K562 (cell line): ENCODE measurements at regions not wholly inside any gene's neighbourhood (a gene's known extent, or its start where the extent isn't known, plus 50 kb on each side); places are given as distances from the start of the nearest gene placed in this dataset.

ENCODE experiments used
- ATAC-seq: fragments of 200-7000 bp; cut with Tn5 transposase; 3 replicates; pipeline ENCODE4 v1.9.1; 2020; ENCODE audit warnings: moderate library complexity
- BruUV-seq: library from RNA; stranded (reverse); fragments of 400-500 nt; replicated peaks from 2 replicates; lab custom pipeline; 2021; lab: Mats Ljungman, UMichigan
- CTCF ChIA-PET: fragments of 300-600 bp; formaldehyde crosslinking; extraction: SDS; loops from one replicate; lab custom pipeline; 2021; ENCODE audit warnings: low intra/inter-chr PET ratio; lab: Yijun Ruan, JAX
- POLR2A ChIA-PET: fragments of 300-600, 350-650 bp; sonication (Branson Sonifier 250); formaldehyde crosslinking; extraction: SDS; loops from one replicate; lab custom pipeline; 2021; ENCODE audit warnings: antibody characterized with exemption, inconsistent platforms; lab: Yijun Ruan, JAX
- DNase-seq, 4 experiments: peaks; one replicate each; pipeline versions ENCODE4 v3.0.0 to v3.0.0-alpha.2; 2011 to 2018; ENCODE audit warnings: low spot score in 3 of 4, mixed read lengths in 3 of 4; ENCODE audit errors: extremely low read depth in 1 of 4
- FAIRE-seq: peaks from 2 replicates; lab custom pipeline; 2011; peaks lifted over from hg19 to GRCh38; lab: Jason Lieb, UNC
- H2AFZ ChIP-seq: 2 replicates; pipeline ENCODE4 v1.6.0; 2011; ENCODE audit warnings: low read depth, low read length, control low read depth, inconsistent platforms
- H3K27ac ChIP-seq: fragments of 200-600 bp; 3 replicates; pipeline ENCODE4 v1.8.0; 2011; ENCODE audit warnings: low read depth, mild to moderate bottlenecking, control low read depth, inconsistent platforms, low read length, moderate library complexity, mixed read lengths; ENCODE audit errors: extremely low read depth
- H3K27me3 ChIP-seq, 2 experiments: fragments of 300-600 bp in 1 of 2; 2 replicates in 1 of 2; 3 replicates in 1 of 2; pipeline versions ENCODE4 v1.6.0 to v1.8.0; 2011; ENCODE audit warnings: inconsistent platforms in 2 of 2, low read length in 2 of 2, mild to moderate bottlenecking in 1 of 2, mixed read lengths in 1 of 2, moderate library complexity in 1 of 2; ENCODE audit not compliant: control insufficient read depth in 2 of 2, insufficient read depth in 2 of 2
- H3K36me3 ChIP-seq: fragments of 300-600 bp; 3 replicates; pipeline ENCODE4 v1.8.0; 2011; ENCODE audit warnings: mild to moderate bottlenecking, low read length, inconsistent platforms; ENCODE audit not compliant: control insufficient read depth, insufficient read depth
- H3K4me1 ChIP-seq, 2 experiments: fragments of 200-600 bp in 1 of 2; replicated peaks in 1 of 2; 2 replicates in 1 of 2; 3 replicates in 1 of 2; pipeline versions ENCODE4 v1.5.1 to v1.8.0; 2011; ENCODE audit warnings: inconsistent platforms in 2 of 2, low read length in 2 of 2, mild to moderate bottlenecking in 1 of 2, mixed read lengths in 1 of 2, moderate library complexity in 1 of 2; ENCODE audit not compliant: control insufficient read depth in 2 of 2, insufficient read depth in 2 of 2
- H3K4me2 ChIP-seq: 2 replicates; pipeline ENCODE4 v1.6.1; 2011; ENCODE audit warnings: low read length, control low read depth, inconsistent platforms, mixed read lengths; ENCODE audit not compliant: insufficient read depth
- H3K4me3 ChIP-seq: fragments of 200-600 bp; sonication (generic), shearing (Covaris generic); 2 replicates; pipeline ENCODE4 v1.5.1; 2016; ENCODE audit warnings: control low read depth, inconsistent platforms
- H3K79me2 ChIP-seq: fragments of 200-600 bp; 3 replicates; pipeline ENCODE4 v1.8.0; 2011; ENCODE audit warnings: low read length, inconsistent platforms; ENCODE audit not compliant: control insufficient read depth, insufficient read depth
- H3K9ac ChIP-seq, 2 experiments: 2 replicates each; pipeline versions ENCODE4 v1.6.0 to v1.6.1; 2011; ENCODE audit warnings: low read depth in 2 of 2, low read length in 2 of 2, control low read depth in 1 of 2, inconsistent platforms in 1 of 2, mild to moderate bottlenecking in 1 of 2, mixed read lengths in 1 of 2; ENCODE audit not compliant: insufficient read depth in 1 of 2
- H3K9me1 ChIP-seq: one replicate; pipeline ENCODE4 v1.6.0; 2011; ENCODE audit warnings: inconsistent platforms, mild to moderate bottlenecking, low read length, moderate library complexity; ENCODE audit not compliant: control insufficient read depth, insufficient read depth
- H3K9me3 ChIP-seq: replicated peaks from 2 replicates; pipeline ENCODE4 v1.5.1; 2011; ENCODE audit warnings: low read depth, low read length, inconsistent platforms; ENCODE audit not compliant: control insufficient read depth, insufficient read depth
- H4K20me1 ChIP-seq: replicated peaks from 2 replicates; pipeline ENCODE4 v1.6.1; 2011; ENCODE audit warnings: low read length, inconsistent platforms, mixed read lengths; ENCODE audit not compliant: control insufficient read depth, insufficient read depth
- BRCA1 ChIP-seq, 2 experiments: fragments of 450-650 bp in 1 of 2; sonication (generic) in 1 of 2; formaldehyde crosslinking in 1 of 2; IDR thresholded peaks; 2 replicates each; pipeline versions ENCODE4 v1.5.0 to v1.6.1; 2017 to 2020; ENCODE audit warnings: mild to moderate bottlenecking in 1 of 2, missing genetic modification reagents in 1 of 2
- BRF2 ChIP-seq: IDR thresholded peaks from 3 replicates; pipeline ENCODE4 v1.6.1; 2011; ENCODE audit warnings: borderline replicate concordance, mild to moderate bottlenecking; ENCODE audit not compliant: insufficient read length, insufficient read depth
- LCOR ChIP-seq: sonication (generic); formaldehyde crosslinking; IDR thresholded peaks from 2 replicates; pipeline ENCODE4 v1.8.0; 2022; ENCODE audit warnings: mild to moderate bottlenecking, missing genetic modification reagents
- MTA1 ChIP-seq: fragments of 450-650 bp; IDR thresholded peaks from 2 replicates; pipeline ENCODE4 v1.6.1; 2017; ENCODE audit warnings: borderline replicate concordance
- MTF1 ChIP-seq: fragments of 250-450 bp; sonication (Bioruptor Pico); IDR thresholded peaks from 2 replicates; pipeline ENCODE4 v1.9.0; 2021; ENCODE audit warnings: moderate library complexity, mild to moderate bottlenecking, inconsistent platforms, borderline replicate concordance
- SP1 ChIP-seq: sonication (generic); formaldehyde crosslinking; IDR thresholded peaks from 2 replicates; pipeline ENCODE4 v1.8.1; 2022; ENCODE audit warnings: mild to moderate bottlenecking, missing genetic modification reagents
- U2AF1 ChIP-seq: fragments of 200-400 bp; formaldehyde crosslinking; optimal IDR thresholded peaks from 2 replicates; pipeline ENCODE3; 2017; ENCODE audit warnings: mild to moderate bottlenecking, low read depth, low read length, moderate library complexity
- ZNF41 ChIP-seq: fragments of 250-450 bp; sonication (Bioruptor Pico); conservative IDR thresholded peaks from 2 replicates; pipeline ENCODE4 v1.4.0; 2020; ENCODE audit warnings: mild to moderate bottlenecking
- WGBS: fragments of 100-300 bp; shearing (Covaris generic); methylation state at CpG from one replicate; pipeline ENCODE4 v1.1.6; 2016; ENCODE audit warnings: low coverage, mixed read lengths; ENCODE audit not compliant: insufficient coverage; ENCODE audit errors: missing lambda C conversion rate; 5-methylcytosine and 5-hydroxymethylcytosine counted together
- in situ Hi-C: fragments of 300-500 bp; cut with MboI; formaldehyde crosslinking; loops from 4 replicates; pipeline ENCODE4 v1.15.0; 2018; ENCODE audit warnings: inconsistent platforms, mixed read lengths
- intact Hi-C: fragments of 100-400 bp; cut with micrococcal nuclease; formaldehyde crosslinking; loops from 2 replicates; pipeline ENCODE4 v1.14.2; 2022
- TF ChIP-seq, protein P1 (sequence below): fragments of 250-450 bp; sonication (Bioruptor Pico); IDR thresholded peaks from 2 replicates; pipeline ENCODE4 v1.4.0; 2020
- TF ChIP-seq, protein P2 (sequence below): sonication (generic); formaldehyde crosslinking; IDR thresholded peaks from 2 replicates; pipeline ENCODE4 v1.8.1; 2023; ENCODE audit warnings: missing genetic modification reagents, mild to moderate bottlenecking, borderline replicate concordance

- ChIA-PET POLR2A (interaction anchor here (1.2 kb wide), 1 partner anchor 41 kb away, joined by 4 read pairs; no protein-coding TSS in a partner anchor), CTCF (no interaction called here)
- Histone ChIP-seq H3K27me3 (peaks cover 15 to 47% of the 10 kb centered on the region in 2 experiments), H3K9me3 (no peaks in the 10 kb centered on the region), H2AFZ (no peak overlapping the region), H3K27ac (no peak overlapping the region), H4K20me1 (no peaks in the 10 kb centered on the region), H3K79me2 (no peaks in the 10 kb centered on the region), H3K4me3 (no peak overlapping the region), H3K36me3 (no peaks in the 10 kb centered on the region), H3K9ac (no peak overlapping the region), H3K4me1 (peaks cover 0 to 10% of the 10 kb centered on the region in 2 experiments; a peak in 3 of 5 replicates), H3K4me2 (no peak overlapping the region), H3K9me1 (no peaks in the 10 kb centered on the region)
- no TSS peak for BruUV-seq
- in situ Hi-C loops (no loop called here), intact Hi-C loops (no loop called here)
- TF ChIP-seq MTA1: no peak
- TF ChIP-seq BRCA1 (IDR thresholded peaks at IDR 0.05): no peak
- no peak for TF ChIP-seq BRCA1 (CRISPR knock-in tag; IDR thresholded peaks at IDR 0.05)
- TF ChIP-seq, protein P1, sequence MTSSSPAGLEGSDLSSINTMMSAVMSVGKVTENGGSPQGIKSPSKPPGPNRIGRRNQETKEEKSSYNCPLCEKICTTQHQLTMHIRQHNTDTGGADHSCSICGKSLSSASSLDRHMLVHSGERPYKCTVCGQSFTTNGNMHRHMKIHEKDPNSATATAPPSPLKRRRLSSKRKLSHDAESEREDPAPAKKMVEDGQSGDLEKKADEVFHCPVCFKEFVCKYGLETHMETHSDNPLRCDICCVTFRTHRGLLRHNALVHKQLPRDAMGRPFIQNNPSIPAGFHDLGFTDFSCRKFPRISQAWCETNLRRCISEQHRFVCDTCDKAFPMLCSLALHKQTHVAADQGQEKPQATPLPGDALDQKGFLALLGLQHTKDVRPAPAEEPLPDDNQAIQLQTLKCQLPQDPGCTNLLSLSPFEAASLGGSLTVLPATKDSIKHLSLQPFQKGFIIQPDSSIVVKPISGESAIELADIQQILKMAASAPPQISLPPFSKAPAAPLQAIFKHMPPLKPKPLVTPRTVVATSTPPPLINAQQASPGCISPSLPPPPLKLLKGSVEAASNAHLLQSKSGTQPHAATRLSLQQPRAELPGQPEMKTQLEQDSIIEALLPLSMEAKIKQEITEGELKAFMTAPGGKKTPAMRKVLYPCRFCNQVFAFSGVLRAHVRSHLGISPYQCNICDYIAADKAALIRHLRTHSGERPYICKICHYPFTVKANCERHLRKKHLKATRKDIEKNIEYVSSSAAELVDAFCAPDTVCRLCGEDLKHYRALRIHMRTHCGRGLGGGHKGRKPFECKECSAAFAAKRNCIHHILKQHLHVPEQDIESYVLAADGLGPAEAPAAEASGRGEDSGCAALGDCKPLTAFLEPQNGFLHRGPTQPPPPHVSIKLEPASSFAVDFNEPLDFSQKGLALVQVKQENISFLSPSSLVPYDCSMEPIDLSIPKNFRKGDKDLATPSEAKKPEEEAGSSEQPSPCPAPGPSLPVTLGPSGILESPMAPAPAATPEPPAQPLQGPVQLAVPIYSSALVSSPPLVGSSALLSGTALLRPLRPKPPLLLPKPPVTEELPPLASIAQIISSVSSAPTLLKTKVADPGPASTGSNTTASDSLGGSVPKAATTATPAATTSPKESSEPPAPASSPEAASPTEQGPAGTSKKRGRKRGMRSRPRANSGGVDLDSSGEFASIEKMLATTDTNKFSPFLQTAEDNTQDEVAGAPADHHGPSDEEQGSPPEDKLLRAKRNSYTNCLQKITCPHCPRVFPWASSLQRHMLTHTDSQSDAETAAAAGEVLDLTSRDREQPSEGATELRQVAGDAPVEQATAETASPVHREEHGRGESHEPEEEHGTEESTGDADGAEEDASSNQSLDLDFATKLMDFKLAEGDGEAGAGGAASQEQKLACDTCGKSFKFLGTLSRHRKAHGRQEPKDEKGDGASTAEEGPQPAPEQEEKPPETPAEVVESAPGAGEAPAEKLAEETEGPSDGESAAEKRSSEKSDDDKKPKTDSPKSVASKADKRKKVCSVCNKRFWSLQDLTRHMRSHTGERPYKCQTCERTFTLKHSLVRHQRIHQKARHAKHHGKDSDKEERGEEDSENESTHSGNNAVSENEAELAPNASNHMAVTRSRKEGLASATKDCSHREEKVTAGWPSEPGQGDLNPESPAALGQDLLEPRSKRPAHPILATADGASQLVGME (CRISPR knock-in tag): no peak
- no peak for TF ChIP-seq BRF2
- no peak for TF ChIP-seq LCOR
- TF ChIP-seq ZNF41 (CRISPR knock-in tag): no peak
- TF ChIP-seq, protein P2, sequence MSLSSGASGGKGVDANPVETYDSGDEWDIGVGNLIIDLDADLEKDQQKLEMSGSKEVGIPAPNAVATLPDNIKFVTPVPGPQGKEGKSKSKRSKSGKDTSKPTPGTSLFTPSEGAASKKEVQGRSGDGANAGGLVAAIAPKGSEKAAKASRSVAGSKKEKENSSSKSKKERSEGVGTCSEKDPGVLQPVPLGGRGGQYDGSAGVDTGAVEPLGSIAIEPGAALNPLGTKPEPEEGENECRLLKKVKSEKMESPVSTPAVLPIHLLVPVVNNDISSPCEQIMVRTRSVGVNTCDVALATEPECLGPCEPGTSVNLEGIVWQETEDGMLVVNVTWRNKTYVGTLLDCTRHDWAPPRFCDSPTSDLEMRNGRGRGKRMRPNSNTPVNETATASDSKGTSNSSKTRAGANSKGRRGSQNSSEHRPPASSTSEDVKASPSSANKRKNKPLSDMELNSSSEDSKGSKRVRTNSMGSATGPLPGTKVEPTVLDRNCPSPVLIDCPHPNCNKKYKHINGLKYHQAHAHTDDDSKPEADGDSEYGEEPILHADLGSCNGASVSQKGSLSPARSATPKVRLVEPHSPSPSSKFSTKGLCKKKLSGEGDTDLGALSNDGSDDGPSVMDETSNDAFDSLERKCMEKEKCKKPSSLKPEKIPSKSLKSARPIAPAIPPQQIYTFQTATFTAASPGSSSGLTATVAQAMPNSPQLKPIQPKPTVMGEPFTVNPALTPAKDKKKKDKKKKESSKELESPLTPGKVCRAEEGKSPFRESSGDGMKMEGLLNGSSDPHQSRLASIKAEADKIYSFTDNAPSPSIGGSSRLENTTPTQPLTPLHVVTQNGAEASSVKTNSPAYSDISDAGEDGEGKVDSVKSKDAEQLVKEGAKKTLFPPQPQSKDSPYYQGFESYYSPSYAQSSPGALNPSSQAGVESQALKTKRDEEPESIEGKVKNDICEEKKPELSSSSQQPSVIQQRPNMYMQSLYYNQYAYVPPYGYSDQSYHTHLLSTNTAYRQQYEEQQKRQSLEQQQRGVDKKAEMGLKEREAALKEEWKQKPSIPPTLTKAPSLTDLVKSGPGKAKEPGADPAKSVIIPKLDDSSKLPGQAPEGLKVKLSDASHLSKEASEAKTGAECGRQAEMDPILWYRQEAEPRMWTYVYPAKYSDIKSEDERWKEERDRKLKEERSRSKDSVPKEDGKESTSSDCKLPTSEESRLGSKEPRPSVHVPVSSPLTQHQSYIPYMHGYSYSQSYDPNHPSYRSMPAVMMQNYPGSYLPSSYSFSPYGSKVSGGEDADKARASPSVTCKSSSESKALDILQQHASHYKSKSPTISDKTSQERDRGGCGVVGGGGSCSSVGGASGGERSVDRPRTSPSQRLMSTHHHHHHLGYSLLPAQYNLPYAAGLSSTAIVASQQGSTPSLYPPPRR (CRISPR knock-in tag): no peak
- no peak for TF ChIP-seq MTF1 (CRISPR knock-in tag)
- no peak for TF ChIP-seq U2AF1
- TF ChIP-seq SP1: no peak
- DNase-seq: no peak
- no peak for FAIRE-seq
- no peak for ATAC-seq
- under 1% methylated on average over 21 of the region's 21 CpGs for WGBS
Measured at GRCh38 chr6:169894377-169894960, 143.0 kb downstream of the ERMARD start.
